NCI-H2171 treated with DMSO at 0.1 percent for 48 hours (cell line): ENCODE measurements at regions not wholly inside any gene's neighbourhood (a gene's known extent, or its start where the extent isn't known, plus 50 kb on each side); places are given as distances from the start of the nearest gene placed in this dataset.
"Not testable (repeated sequence)": the region's sequence is repeated elsewhere in the genome, so short reads cannot be mapped to it uniquely, and the experiment has no call there.

ENCODE experiments used
- DNase-seq: peaks from one replicate; lab custom pipeline; 2025; lab: John Stamatoyannopoulos, UW

- DNase-seq: no peak
Measured at GRCh38 chr3:31100519-31100918, 206.1 kb upstream of the GADL1 start.

GRCh38 chr3:31101285-31101684, 206.8 kb upstream of the GADL1 start:
- not testable (repeated sequence) for DNase-seq

DNA sequence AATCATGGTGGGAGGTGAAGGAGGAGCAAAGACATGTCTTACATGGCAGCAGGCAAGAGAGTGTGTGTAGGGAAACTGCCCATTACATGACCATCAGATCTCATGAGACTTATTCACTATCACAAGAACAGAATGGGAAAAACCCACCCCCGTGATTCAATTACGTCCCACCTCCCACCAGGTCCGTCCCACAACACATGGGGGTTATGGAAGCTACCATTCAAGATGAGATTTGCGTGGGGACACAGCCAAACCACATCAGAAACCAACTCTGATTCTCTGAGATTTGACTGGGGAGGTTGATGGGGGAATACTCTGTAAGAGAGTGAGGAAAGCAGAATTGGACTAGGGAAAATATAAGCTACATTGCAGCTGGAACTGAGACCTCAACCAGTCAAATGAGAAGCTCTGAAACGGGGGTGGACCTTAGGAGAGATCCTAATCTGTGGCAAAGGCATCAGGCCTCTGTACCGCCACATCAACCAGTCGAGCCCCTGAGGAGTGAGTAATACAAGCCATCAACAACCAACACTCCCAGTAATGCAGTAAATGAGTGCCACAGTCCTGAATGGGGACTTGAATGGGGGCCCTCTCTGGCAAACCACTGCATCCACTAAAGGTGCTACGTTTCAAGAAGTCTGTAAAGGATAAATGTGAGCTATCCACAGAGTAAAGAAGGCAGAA, 207.9 kb upstream of the GADL1 start:
- DNase-seq: no peak

GRCh38 chr3:31103181-31103580, 208.7 kb upstream of the GADL1 start:
- no peak for DNase-seq

DNA sequence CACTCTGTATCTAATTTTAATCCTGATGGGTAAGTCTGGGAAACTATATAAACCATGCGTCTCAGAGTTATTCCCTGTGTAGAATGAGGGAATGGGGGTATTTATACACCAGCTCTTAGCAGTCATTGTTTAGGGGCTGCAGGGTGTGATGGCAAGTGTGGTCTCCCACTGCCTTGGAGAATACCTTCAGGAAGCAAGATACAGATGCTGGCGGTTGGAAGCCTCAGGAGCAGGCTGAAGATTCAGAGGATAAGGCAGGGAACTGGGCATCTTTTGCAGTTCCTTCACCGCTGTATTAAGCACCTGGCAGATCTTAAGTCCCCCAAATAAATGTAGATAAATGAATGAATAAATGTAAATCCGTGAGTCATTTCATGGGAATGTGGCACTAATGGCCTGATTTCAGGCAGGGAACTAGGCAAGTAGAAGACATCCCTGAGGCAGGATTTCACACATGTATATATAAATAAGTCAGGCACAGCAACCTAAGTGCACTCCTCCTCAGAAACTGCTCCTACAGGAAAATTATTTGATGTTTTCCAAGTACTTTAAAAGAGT, 209.2 kb upstream of the GADL1 start:
- DNase-seq: no peak

- DNase-seq: no peak
Measured at GRCh38 chr3:31105011-31105410, 210.6 kb upstream of the GADL1 start.

DNA sequence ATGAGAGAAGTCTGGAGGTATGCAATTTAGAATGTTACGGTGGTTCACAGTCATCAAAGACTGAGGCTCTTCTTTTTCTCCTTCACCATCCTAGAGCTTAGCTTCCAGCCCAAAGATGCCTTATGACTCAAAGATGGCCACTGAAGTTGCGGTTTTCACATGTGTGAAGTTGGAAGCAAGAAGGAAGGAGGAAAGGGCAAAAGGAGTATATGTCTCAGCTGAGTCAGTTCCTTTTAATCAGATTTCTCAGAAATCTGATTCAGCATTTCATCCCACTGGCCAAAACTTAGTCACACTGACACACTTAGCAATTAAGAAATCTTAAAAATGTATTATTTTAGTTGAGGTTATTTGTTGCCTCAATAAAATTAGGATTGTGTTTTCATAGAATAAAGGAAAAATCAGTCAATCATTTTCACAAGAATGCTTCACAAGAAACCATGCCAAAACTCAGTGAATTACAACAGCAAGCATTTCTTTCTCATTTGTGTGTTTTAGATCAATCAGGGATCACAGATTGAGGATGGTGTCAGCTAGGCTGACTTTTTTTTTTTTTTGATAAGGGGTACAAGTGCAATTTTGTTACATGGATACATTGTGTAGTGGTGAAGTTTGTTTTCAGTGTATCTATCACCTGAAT, 211.1 kb upstream of the GADL1 start:
- no peak for DNase-seq

GRCh38 chr3:31106204-31106603, 211.7 kb upstream of the GADL1 start:
- peak; percentile 2 for DNase-seq

DNA sequence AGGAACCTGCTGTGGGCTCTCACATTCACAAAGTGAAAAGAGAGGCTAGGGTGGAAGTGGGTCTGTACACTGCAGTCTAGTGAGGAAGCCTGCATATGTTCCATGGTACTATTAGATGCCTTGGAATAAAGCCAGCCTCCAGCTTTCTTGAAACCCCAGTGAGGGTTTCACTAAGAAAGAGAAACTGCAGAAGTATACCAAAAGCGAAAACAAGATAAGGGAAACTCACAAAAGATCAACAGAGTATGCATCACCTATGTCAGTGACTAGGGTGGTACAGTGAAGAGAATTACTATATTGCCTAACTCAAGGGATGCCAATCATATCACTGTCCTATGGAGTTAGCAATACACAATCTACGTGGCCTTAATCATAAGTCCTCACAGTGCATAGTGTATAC, 212.5 kb upstream of the GADL1 start:
- no peak for DNase-seq

GRCh38 chr3:31114929-31115283, 220.4 kb upstream of the GADL1 start:
- no peak for DNase-seq

DNA sequence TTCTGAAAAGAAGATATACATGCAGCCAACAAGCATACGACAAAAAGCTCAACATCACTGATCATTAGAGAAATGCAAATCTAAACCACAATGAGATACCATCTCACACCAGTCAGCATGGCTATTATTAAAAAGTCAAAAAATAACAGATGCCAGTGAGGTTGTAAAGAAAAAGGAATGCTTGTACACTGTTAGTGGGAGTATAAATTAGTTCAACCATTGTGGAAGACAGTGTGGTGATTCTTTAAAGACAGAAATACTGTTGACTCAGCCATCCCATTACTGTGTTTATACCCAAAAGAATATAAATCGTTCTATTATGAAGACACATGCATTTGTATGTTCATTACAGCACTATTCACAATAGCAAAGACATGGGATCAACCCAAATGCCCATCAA, 221.1 kb upstream of the GADL1 start:
- not testable (repeated sequence) for DNase-seq

DNA sequence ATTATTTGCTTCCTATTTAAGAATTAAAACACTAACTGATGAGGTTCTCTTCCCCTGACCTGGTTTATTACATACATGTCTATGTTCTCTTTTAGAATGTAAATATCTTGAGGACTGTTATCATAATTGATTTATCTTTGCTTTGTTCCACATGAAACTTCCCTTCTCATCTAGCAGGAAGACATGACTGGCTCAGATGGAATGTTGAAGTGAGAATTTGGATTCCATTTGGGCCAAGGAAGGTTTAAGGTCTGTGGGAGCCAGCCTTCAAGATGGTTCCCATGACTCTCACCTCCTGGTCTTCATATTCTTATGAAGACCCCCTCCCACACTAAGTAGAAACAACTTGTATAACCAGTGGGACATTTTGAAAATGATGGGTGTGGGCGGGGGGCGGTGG, 222.2 kb upstream of the GADL1 start:
- no peak for DNase-seq

- no peak for DNase-seq
Measured at GRCh38 chr3:31117854-31118253, 223.4 kb upstream of the GADL1 start.

GRCh38 chr3:31124373-31124772, 229.9 kb upstream of the GADL1 start:
- no peak for DNase-seq

- DNase-seq: no peak
Measured at GRCh38 chr3:31125413-31126020, 231.1 kb upstream of the GADL1 start.

GRCh38 chr3:31129241-31129640, 234.8 kb upstream of the GADL1 start:
- DNase-seq: no peak

GRCh38 chr3:31132132-31132769, 237.8 kb upstream of the GADL1 start:
- DNase-seq: peak; percentile 9

DNA sequence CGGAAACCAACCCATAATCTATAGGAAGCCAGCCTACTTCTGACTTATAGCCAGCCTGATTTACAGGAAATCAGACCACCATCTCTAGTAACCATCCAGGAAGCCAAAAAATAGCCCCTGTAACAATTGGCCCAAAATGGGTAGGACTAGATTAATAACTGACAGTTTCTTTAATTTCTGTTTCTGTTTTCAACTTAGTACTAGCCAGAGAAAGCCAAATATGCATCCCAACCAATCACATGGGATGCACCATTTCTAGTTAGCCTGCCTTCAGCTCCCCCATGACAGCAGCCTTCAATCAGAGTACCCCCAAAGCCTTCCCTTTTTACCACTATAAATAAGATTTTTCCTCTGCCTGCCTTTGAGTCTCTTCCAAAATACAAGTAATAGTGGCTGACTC, 239.1 kb upstream of the GADL1 start:
- DNase-seq: no peak

DNA sequence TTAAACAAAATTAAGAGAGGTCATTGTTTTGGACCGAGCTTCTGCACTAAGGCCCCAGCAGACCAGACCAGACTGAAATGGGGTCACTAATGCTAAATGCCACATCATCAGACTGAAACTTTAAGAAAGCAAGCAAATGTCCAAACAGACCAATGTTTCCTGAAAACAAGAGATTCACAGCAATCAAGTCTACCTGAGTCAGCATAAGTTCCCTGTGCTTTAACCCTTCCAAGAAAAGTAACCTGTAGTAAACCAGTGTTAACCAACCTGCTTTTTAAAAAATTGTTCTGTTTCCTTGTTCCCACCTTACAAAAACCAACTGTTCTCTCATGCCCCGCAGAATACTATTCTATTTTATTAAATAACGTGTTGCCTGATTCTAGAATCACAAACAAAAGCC, 241.1 kb upstream of the GADL1 start:
- DNase-seq: no peak

GRCh38 chr3:31137718-31138465, 243.4 kb upstream of the GADL1 start:
- DNase-seq: no peak

- DNase-seq: no peak
Measured at GRCh38 chr3:31140470-31140869, 246.0 kb upstream of the GADL1 start.

GRCh38 chr3:31142139-31142538, 247.7 kb upstream of the GADL1 start:
- DNase-seq: no peak
